GM21360 (cell line): ENCODE measurements at regions not wholly inside any gene's neighbourhood (a gene's known extent, or its start where the extent isn't known, plus 50 kb on each side); places are given as distances from the start of the nearest gene placed in this dataset.

Experiments used
- ATAC-seq: cut with Tn5 transposase; IDR thresholded peaks from one replicate; pipeline ENCODE4 v1.9.1; 2021; ENCODE audit warnings: mild to moderate bottlenecking, moderate library complexity; ENCODE audit not compliant: unreplicated experiment

GRCh38 chr21:25425156-25425555 lies 182.1 kb downstream of the MRPL39 start:
- ATAC-seq = no peak

DNA sequence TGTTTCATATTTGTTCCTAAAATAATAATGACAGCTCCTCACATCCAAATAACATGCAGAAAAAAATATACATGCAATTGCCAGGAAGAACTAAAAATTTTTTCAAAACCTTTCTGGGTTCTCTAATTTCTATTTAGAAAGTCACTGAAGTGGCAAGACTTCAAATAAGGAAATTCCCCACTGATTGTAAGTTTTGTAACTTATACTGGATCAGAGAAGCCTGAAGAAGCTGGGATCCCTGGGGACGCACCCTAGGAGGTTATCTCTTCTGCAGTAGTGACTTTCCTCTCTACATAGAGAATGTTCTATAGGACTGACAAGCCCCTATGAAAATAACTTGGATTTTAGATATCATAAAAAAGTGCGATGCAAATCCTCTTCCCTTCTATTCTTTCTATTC lies 182.6 kb downstream of the MRPL39 start:
- ATAC-seq = no peak

- no peak for ATAC-seq
Measured at GRCh38 chr21:25424048-25424447, 183.2 kb downstream of the MRPL39 start.

DNA sequence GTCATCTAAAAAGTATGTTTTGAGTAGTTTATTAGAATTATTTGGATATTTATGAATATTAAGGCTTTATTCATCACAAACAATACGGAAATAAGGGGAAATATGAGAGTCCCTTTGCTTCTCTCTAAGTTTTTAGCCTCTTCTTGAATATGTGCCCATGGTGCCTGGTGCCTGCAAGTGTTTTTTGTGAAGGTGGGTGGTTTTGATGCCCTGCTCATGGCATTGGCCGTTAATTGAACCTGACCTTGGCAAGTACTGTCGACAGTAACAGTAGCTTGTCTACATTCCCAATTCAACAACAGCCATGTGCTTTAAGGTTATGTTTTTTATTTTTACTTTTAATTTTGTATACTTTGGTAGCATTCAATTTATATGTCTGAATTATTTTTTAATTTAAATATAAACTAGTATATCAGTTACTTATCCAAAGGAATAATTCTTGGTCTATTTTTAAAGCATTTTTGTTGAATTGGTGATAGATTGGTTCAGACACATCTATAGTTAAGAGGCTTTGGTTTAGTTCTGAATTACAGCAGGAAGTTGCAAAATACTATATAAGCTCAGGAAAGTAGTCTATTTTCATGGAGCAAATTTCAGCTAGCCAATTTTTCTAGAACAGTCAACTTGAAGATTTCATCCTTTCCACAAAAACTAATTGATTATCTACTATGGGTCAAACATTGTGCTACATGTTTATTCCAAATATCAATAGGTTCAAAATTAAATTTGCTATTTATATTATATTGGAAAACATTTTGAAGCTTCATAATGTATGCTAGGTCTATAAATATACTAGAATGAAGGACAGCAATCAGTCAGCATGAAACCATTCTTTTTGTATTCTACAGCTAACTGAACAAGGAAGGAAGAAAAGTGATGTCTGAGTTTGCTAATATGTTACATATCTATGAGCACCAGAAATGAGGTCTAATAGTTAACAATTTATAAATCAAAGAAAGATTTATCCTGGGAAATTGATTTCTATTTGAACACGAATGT lies 184.4 kb downstream of the MRPL39 start:
- no peak for ATAC-seq

DNA sequence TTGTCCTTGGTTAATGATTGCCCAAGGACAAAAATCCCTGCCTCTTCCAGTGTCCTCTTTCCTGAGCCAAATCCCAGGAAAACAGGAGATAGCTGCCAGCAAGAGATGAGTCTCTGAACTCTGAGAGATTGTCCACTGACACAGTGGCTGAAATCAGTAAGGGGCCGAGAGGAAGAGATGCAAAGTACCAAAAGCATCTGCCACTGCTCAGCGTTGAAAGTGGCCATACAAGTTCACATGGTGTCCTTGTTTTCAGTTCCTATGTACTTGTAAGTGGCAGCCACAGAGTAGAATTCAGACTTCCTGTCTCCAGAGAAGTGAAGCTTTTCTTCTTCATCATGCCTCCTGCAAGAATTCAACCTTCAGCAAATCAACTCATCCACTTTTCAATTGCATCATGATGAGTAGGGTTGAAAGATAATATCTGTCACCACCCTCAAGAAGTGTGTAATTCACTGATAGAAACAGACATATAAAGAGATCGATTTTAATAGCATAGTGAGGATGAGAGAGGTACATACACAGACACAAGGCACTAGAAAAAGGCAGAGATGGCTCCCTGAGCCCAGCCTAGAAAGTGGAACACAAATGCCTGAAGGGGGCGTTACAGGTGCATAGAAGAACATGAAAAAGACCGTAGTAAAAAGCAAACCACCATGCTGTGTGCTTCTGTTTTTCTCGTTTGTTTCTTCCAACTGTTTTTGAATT lies 185.8 kb downstream of the MRPL39 start:
- peak; percentile 61 for ATAC-seq

GRCh38 chr21:25420831-25421230 lies 186.4 kb downstream of the MRPL39 start:
- no peak for ATAC-seq

DNA sequence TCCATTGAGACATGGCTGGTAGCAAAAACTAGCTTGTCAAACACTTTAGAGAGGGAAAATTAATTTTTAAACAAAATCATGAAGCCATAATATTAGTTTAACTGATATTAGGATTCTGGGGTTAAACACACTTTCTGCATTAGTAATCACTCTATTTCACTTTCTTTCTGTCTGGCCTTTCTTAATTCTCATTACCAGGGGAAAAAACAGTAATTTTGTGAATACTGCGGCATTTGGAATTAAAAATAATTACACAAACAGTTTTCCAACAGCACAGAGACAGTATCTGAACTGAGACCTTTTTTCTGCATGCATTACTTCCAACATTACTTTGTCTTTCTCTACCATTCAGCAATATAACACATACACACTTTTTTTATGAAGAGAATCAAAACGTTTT lies 190.6 kb downstream of the MRPL39 start:
- ATAC-seq = no peak

- no peak for ATAC-seq
Measured at GRCh38 chr21:25412100-25412499, 195.2 kb downstream of the MRPL39 start.

DNA sequence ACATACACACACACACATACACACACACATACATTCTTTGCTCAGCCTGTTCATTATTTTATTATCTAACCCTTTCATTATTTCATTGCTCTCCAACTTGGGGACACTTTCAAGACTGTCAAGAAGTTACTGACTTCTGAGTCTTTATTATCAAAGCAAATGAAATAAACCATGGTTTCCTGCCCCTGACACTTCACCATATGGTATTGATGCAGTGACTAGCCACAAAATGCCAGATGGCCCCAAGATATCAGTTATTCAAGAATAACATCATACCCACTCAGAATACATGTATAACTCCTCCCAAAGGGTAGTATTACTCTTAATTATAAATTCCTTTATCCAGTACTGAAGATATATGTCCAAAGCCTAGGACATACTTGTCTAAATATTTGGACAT lies 197.3 kb downstream of the MRPL39 start:
- no peak for ATAC-seq

- no peak for ATAC-seq
Measured at GRCh38 chr21:25408666-25409065, 198.6 kb downstream of the MRPL39 start.

DNA sequence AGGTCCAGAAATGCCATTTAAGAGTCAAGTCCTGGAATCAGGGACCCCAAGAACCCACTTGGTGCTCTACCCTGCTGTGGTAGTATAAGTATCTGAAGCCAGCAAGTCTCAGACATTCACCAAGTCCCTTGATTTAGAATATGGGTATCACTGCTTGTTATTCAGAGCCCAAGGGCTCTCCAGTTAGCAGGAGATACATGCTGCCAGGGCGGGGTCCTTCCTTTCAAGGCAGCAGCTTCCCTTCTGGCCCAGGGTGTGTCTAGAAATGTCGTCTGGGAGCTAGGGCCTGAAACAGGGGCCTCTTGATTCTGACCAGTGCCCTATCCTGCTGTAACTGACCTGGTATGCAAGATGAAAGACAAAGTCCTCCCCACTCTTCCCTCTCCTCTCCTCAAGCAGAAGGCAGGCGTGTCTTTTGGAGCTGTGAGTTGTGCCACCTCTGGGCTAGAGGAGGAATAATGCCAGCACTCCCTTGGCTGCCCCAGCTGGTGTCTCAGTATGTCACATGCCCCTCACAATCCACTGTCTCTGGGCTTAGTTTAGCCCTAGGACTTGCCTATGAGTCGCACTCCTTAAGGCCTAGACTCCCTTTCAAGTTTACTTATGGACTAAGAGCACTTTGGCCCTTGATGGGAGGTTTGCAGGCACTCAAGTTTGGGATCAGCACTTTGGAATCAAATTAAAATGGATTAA lies 200.2 kb downstream of the MRPL39 start:
- no peak for ATAC-seq

DNA sequence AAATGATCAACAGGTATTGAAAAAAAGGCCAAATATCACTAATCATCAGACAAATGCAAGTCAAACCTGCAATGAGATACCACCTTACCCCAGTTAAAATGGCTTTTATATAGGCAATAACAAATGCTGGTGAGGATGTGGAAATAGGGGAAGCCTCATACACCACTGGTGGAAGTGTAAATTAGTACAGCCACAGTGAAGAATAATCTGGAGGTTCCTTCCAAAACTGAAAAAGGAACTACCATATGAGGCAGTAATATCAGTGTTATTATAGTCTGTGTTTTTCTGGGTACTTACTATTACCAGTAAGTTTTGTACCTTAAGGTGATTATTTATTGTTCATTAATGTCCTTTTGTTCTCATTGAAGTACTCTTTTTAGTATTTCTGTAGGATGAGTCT lies 201.3 kb downstream of the MRPL39 start:
- ATAC-seq = no peak

- ATAC-seq = no peak
Measured at GRCh38 chr21:25402134-25402961, 204.9 kb downstream of the MRPL39 start.

DNA sequence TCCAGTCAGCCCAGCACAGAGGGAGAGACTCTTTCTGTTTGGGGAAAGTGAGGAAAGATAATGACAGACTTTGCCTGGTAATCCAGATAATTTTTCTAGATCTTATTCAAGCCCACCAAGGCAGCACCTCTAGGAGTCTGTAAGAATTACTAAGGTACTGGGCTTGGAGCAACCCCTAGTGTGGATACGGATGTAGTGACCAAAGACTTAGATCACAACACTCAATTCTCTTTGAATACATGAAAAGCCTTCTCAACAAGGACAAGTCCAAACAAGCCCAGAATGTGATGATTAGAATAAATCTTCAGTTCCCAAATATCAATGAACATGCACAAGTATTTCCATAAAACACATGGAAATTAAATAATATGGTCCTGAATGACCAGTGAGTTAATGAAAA lies 206.9 kb downstream of the MRPL39 start:
- no peak for ATAC-seq

DNA sequence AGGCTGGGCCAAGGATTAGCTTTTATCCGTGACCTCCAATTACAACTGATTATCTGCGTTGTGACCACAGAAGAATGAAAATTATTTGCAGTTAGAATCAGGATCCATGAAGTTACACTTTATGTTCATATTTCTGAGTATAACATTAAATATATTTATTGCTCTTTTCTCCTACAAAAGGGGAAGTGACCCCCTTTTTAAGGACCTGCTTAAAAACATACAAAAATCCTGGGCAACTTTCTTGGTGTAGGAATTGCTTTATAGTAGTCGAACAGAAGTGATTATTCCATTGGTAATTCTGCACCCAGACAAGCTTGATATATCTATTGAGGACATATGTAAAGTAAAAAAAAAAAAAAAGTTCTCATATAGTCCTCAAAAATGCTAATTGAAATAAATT lies 208.7 kb downstream of the MRPL39 start:
- ATAC-seq = no peak

- ATAC-seq = peak; percentile 83
Measured at GRCh38 chr21:25396135-25396711, 211.1 kb downstream of the MRPL39 start.

GRCh38 chr21:25391777-25392176 lies 215.5 kb downstream of the MRPL39 start:
- ATAC-seq = no peak

DNA sequence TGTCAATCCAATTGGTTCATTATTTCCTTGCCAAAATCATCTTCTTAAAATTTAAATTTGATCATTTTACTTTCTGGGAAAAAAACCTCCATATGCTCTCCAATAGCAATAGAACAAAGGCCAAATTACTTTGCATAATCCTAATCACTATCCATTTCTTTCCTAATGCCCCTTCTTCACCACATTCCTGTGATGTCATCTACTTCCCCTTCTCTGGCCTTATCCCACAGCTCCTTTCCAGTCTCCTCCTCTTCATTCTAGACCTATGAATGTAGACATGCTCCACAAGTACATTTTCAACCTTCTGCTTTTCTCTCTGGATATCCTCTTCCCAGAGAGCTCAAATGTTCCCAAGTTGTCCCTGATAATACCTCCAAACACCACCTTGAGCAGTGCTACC lies 216.6 kb downstream of the MRPL39 start:
- no peak for ATAC-seq

DNA sequence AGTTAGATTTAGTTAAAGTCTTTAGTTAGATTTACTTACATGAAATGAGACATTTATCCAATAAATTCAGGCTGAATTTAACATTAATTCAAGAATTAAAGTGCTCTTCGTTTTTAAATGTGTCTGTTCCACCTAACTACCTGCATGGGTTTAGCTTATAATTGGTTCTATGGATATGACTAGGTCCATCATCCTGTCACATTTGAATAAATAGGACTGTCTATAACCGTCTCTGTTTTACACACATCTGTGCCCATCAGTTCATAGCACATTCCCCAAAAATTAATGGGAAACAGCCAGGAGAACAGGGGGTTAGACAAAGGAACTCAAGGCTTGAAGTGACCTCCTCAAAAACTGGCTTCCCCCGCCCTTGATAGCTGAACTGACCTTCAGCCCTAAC lies 219.6 kb downstream of the MRPL39 start:
- no peak for ATAC-seq

DNA sequence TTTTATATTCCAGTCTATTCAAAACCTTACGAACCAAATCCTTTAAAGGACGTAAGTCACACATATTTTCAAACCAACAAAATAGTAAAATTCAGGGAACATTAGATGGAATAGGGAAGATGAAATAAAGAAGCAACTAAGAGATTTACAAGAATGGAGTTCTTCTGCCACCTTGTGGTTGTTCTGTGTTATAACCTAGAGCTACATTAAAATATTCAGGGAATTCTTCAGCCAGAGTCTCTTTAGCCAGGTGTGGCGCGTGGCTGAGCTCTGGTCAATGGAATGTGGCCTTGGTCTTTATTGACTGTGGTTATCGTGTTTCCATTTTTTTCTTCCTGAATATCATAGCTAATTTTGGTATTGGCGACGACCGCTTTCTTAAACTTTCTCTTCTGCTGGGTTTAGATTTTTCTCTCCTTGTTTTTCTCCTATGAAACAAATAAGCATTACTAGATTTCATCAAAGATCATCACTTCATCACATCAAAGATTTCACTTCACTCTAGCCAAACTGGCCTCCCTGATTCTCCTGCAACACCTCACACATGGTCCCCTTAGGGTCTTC lies 221.3 kb downstream of the MRPL39 start:
- ATAC-seq = no peak
